ENCODE measurements at regions not wholly inside any gene's neighbourhood (a gene's known extent, or its start where the extent isn't known, plus 50 kb on each side); places are given as distances from the start of the nearest gene placed in this dataset.
A peak's percentile ranks its signal among the peaks of the same experiment; 100 is the strongest.

DNA sequence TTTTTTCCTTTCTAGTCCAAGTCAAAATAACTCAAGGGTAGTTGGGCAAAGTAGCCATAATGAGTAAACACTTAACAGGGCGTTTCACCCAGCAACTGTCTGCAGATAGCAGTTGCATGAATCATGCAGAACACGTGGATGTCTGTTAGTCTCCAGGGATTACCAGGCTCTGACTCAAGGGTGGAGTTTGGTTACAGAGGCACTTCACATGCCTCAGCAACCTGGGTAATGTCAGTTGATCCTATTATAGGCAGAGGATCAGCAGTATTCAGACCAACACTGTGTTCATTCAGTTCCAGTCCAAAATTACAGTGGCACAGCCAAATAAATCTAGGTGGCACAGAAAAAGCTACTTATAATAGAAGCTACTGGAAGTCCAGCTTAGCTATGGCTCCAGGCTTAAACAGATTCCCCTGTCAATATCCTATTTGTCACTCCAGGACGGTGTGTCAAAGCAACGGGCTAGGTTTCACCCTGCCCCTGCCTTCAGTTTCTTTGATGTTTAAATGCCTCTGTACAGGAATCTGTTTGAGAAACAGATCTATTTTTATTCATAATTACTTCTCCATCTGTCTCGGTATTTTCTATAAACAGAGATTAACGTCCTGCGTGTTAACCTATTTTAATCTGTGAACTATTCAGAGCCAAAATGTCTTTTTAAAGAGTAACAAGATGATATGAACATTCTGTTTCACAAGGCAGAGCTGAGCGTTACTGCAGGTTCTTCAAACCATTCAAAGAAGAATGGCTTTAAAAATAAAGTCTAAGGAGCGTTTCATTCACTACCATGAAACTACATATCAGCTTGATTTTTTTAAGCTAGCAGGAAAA lies 162.6 kb upstream of the AKR1E2 start:
- TF ChIP-seq, protein P1, sequence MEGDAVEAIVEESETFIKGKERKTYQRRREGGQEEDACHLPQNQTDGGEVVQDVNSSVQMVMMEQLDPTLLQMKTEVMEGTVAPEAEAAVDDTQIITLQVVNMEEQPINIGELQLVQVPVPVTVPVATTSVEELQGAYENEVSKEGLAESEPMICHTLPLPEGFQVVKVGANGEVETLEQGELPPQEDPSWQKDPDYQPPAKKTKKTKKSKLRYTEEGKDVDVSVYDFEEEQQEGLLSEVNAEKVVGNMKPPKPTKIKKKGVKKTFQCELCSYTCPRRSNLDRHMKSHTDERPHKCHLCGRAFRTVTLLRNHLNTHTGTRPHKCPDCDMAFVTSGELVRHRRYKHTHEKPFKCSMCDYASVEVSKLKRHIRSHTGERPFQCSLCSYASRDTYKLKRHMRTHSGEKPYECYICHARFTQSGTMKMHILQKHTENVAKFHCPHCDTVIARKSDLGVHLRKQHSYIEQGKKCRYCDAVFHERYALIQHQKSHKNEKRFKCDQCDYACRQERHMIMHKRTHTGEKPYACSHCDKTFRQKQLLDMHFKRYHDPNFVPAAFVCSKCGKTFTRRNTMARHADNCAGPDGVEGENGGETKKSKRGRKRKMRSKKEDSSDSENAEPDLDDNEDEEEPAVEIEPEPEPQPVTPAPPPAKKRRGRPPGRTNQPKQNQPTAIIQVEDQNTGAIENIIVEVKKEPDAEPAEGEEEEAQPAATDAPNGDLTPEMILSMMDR (IDR thresholded peaks at IDR 0.05): no peak
- TF ChIP-seq POLR2AphosphoS5 (IDR thresholded peaks at IDR 0.05) (peak; percentile 91 to 98 (median 93)), POLR2A (IDR thresholded peaks at IDR 0.05) (no peak), EP300 (IDR thresholded peaks at IDR 0.05) (peak; percentile 95)
